GM21515 (cell line): ENCODE measurements at regions not wholly inside any gene's neighbourhood (a gene's known extent, or its start where the extent isn't known, plus 50 kb on each side); places are given as distances from the start of the nearest gene placed in this dataset.
"Not testable (repeated sequence)": the region's sequence is repeated elsewhere in the genome, so short reads cannot be mapped to it uniquely, and the experiment has no call there.

Source experiments
- ATAC-seq: cut with Tn5 transposase; IDR thresholded peaks from one replicate; pipeline ENCODE4 v1.9.1; 2021; ENCODE audit not compliant: unreplicated experiment

- ATAC-seq, result no peak
Observed at GRCh38 chr18:55907453-55908175, 319.6 kb upstream of the TCF4 start.

- ATAC-seq, result no peak
Observed at GRCh38 chr18:55906536-55906935, 318.5 kb upstream of the TCF4 start.

GRCh38 chr18:55903911-55904310, 315.9 kb upstream of the TCF4 start:
- ATAC-seq, result no peak

GRCh38 chr18:55900380-55900779, 312.4 kb upstream of the TCF4 start:
- no peak for ATAC-seq

- ATAC-seq, result no peak
Observed at GRCh38 chr18:55897091-55897689, 309.2 kb upstream of the TCF4 start.

GRCh38 chr18:55893948-55894347, 306.0 kb upstream of the TCF4 start:
- ATAC-seq, result no peak

GRCh38 chr18:55892862-55893813, 305.1 kb upstream of the TCF4 start:
- ATAC-seq, result not testable (repeated sequence)

GRCh38 chr18:55886886-55887285, 298.9 kb upstream of the TCF4 start:
- no peak for ATAC-seq

GRCh38 chr18:55884498-55884897, 296.5 kb upstream of the TCF4 start:
- ATAC-seq, result no peak

GRCh38 chr18:55880617-55881016, 292.6 kb upstream of the TCF4 start:
- no peak for ATAC-seq

- ATAC-seq, result no peak
Observed at GRCh38 chr18:55879331-55879730, 291.3 kb upstream of the TCF4 start.

- no peak for ATAC-seq
Observed at GRCh38 chr18:55878224-55878623, 290.2 kb upstream of the TCF4 start.

GRCh38 chr18:55877321-55877720, 289.3 kb upstream of the TCF4 start:
- no peak for ATAC-seq

GRCh38 chr18:55876254-55876653, 288.3 kb upstream of the TCF4 start:
- no peak for ATAC-seq

GRCh38 chr18:55875371-55875901, 287.4 kb upstream of the TCF4 start:
- no peak for ATAC-seq

- no peak for ATAC-seq
Observed at GRCh38 chr18:55869556-55870501, 281.8 kb upstream of the TCF4 start.

- no peak for ATAC-seq
Observed at GRCh38 chr18:55868909-55869308, 280.9 kb upstream of the TCF4 start.

GRCh38 chr18:55866886-55867285, 278.9 kb upstream of the TCF4 start:
- ATAC-seq, result no peak

GRCh38 chr18:55866006-55866405, 278.0 kb upstream of the TCF4 start:
- no peak for ATAC-seq

GRCh38 chr18:55864281-55864680, 276.3 kb upstream of the TCF4 start:
- no peak for ATAC-seq
